PC-3 (cell line): ENCODE measurements at regions not wholly inside any gene's neighbourhood (a gene's known extent, or its start where the extent isn't known, plus 50 kb on each side); places are given as distances from the start of the nearest gene placed in this dataset.

ENCODE experiments used
- CTCF ChIP-seq: fragments of 300-600 bp; sonication (generic); conservative IDR thresholded peaks from 2 replicates; pipeline ENCODE4 v1.5.1; 2017; ENCODE audit warnings: antibody characterized with exemption, low read depth, mild to moderate bottlenecking, low read length
- EZH2phosphoT487 ChIP-seq: fragments of 300-600 bp; sonication (generic); IDR thresholded peaks from 2 replicates; pipeline ENCODE4 v1.6.1; 2018; ENCODE audit warnings: mild to moderate bottlenecking, antibody characterized with exemption, low read length, borderline replicate concordance

GRCh38 chr5:121156565-121156964, 692.5 kb downstream of the PRR16 start:
- TF ChIP-seq CTCF (no peak), EZH2phosphoT487 (no peak)
